ENCODE measurements at regions not wholly inside any gene's neighbourhood (a gene's known extent, or its start where the extent isn't known, plus 50 kb on each side); places are given as distances from the start of the nearest gene placed in this dataset.

DNA sequence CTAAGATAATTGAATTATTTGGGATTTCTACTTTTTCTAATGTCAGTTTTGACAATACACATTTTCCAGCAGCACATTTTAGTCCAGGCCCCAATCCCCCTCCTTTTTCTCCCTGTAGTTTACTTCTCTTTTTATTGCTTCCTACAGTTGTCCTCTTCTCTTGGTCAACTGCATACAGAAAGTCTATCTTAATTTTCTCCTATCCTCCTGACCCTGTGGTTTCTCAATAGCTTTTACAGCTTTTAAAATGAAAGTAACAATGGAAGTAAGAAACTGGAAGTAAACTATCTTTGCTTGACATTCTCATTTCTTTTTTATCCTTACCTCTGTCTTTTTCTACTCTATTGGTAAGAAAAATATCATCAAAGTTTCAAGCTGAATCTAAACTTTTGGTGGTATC lies 106.5 kb upstream of the OXGR1 start:
- H3K36me3 ChIP-seq (ENCODE audit: low read length): no peaks in the 10 kb centered on the region
- H3F3A ChIP-seq (ENCODE audit: insufficient read depth): no peaks in the 10 kb centered on the region
- H3K4me3 ChIP-seq (ENCODE audit: insufficient read depth, low read length, poor library complexity, severe bottlenecking): no peak overlapping the region
- 0 out of 2 replicates have a peak, but pooled peaks cover 7% of the 10 kb centered on the region for H3K9me3 ChIP-seq (ENCODE audit: insufficient read depth, low read length)
- no peak overlapping the region for H2AFZ ChIP-seq (ENCODE audit: low read depth, low read length, severe bottlenecking)
- H3K4me2 ChIP-seq (ENCODE audit: low read depth, low read length, poor library complexity, severe bottlenecking): no peak overlapping the region
- no peaks in the 10 kb centered on the region for H3K27me3 ChIP-seq (ENCODE audit: low read length)
- no peaks in the 10 kb centered on the region for H4K20me1 ChIP-seq (ENCODE audit: low read depth, low read length)
- no peaks in the 10 kb centered on the region for H3K9me2 ChIP-seq (replicated peaks; ENCODE audit: insufficient read depth, low read length)
- TF ChIP-seq, protein P1, sequence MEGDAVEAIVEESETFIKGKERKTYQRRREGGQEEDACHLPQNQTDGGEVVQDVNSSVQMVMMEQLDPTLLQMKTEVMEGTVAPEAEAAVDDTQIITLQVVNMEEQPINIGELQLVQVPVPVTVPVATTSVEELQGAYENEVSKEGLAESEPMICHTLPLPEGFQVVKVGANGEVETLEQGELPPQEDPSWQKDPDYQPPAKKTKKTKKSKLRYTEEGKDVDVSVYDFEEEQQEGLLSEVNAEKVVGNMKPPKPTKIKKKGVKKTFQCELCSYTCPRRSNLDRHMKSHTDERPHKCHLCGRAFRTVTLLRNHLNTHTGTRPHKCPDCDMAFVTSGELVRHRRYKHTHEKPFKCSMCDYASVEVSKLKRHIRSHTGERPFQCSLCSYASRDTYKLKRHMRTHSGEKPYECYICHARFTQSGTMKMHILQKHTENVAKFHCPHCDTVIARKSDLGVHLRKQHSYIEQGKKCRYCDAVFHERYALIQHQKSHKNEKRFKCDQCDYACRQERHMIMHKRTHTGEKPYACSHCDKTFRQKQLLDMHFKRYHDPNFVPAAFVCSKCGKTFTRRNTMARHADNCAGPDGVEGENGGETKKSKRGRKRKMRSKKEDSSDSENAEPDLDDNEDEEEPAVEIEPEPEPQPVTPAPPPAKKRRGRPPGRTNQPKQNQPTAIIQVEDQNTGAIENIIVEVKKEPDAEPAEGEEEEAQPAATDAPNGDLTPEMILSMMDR (IDR thresholded peaks at IDR 0.05; ENCODE audit: insufficient read depth, low read length, poor library complexity, severe bottlenecking): no peak
- TF ChIP-seq EZH2phosphoT487 (conservative IDR thresholded peaks at IDR 0.05; ENCODE audit: low read length): no peak
- H3K9ac ChIP-seq (ENCODE audit: low read length): no peak overlapping the region
- no peaks in the 10 kb centered on the region for H3K79me2 ChIP-seq (ENCODE audit: insufficient read depth, low read length)
- no peak overlapping the region for H3K27ac ChIP-seq (ENCODE audit: low read depth, low read length)

DNA sequence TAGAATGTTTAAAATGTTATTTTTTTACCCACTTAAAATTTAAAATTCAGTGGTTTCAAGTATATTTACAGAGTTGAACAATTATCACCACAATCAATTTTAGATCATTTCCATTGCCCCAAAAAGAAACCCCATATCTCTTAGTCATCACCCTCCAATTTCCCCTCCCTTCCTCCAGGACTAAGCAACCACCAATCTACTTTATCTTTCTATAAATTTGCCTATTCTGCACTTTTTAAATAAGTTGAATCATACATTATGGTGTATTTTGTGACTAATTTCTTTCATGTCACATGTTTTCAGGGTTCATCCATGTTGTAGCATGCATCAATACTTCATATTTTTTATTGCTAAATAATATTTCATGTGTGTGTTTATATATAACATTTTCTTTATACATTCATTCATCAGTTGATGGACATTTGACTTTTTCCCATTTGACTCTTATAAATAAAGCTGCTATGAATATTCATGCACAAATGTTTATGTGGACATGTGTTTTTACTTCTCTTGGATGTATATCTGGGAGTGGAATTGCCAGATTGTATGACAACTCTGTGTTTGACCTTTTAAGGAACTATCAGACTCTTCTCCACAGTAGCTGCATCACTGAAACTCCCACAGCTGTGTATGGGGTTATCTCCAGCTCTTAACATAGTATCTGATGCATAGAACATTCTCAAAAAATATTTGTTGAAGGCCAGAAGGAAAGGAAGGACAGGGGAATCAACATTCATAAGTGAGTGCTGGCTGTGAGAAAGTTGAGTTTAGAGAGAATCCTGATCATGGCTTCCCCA lies 107.8 kb upstream of the OXGR1 start:
- 0 out of 2 replicates have a peak, but pooled peaks cover 7% of the 10 kb centered on the region for H3K9me3 ChIP-seq (ENCODE audit: insufficient read depth, low read length)
- H4K20me1 ChIP-seq (ENCODE audit: low read depth, low read length): no peaks in the 10 kb centered on the region
- no peak overlapping the region for H3K9ac ChIP-seq (ENCODE audit: low read length)
- H2AFZ ChIP-seq (ENCODE audit: low read depth, low read length, severe bottlenecking): no peak overlapping the region
- H3K79me2 ChIP-seq (ENCODE audit: insufficient read depth, low read length): no peaks in the 10 kb centered on the region
- H3K4me2 ChIP-seq (ENCODE audit: low read depth, low read length, poor library complexity, severe bottlenecking): no peak overlapping the region
- no peaks in the 10 kb centered on the region for H3K9me2 ChIP-seq (replicated peaks; ENCODE audit: insufficient read depth, low read length)
- TF ChIP-seq, protein P1 (IDR thresholded peaks at IDR 0.05; ENCODE audit: insufficient read depth, low read length, poor library complexity, severe bottlenecking): no peak
- no peak for TF ChIP-seq EZH2phosphoT487 (conservative IDR thresholded peaks at IDR 0.05; ENCODE audit: low read length)
- H3K27ac ChIP-seq (ENCODE audit: low read depth, low read length): no peak overlapping the region
- no peaks in the 10 kb centered on the region for H3F3A ChIP-seq (ENCODE audit: insufficient read depth)
- no peaks in the 10 kb centered on the region for H3K36me3 ChIP-seq (ENCODE audit: low read length)
- H3K4me3 ChIP-seq (ENCODE audit: insufficient read depth, low read length, poor library complexity, severe bottlenecking): no peak overlapping the region
- no peaks in the 10 kb centered on the region for H3K27me3 ChIP-seq (ENCODE audit: low read length)

DNA sequence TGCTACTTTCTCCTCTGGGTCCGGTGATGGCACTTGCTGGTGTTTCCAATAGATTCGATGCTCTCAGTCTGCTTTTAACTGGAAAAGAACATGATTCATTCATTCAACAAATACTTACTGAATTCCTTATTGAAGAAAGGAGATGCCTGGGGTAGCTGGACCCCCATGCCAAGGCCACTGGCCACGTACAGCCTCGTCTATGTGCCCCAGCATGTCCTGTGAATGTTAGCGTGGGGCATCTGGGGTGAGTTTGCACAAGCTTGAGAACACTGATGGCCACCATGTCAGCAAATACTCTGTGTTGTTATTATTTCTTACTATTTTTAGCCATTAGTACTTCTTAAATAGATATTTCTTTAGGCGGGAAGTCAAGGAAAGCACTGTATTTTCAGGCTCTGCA lies 112.0 kb upstream of the OXGR1 start:
- 0 out of 2 replicates have a peak, but pooled peaks cover 7% of the 10 kb centered on the region for H3K9me3 ChIP-seq (ENCODE audit: insufficient read depth, low read length)
- no peak overlapping the region for H3K27ac ChIP-seq (ENCODE audit: low read depth, low read length)
- no peaks in the 10 kb centered on the region for H3K27me3 ChIP-seq (ENCODE audit: low read length)
- H3K36me3 ChIP-seq (ENCODE audit: low read length): no peaks in the 10 kb centered on the region
- H3K9ac ChIP-seq (ENCODE audit: low read length): no peak overlapping the region
- no peaks in the 10 kb centered on the region for H3K79me2 ChIP-seq (ENCODE audit: insufficient read depth, low read length)
- no peaks in the 10 kb centered on the region for H3F3A ChIP-seq (ENCODE audit: insufficient read depth)
- H3K9me2 ChIP-seq (replicated peaks; ENCODE audit: insufficient read depth, low read length): no peaks in the 10 kb centered on the region
- H2AFZ ChIP-seq (ENCODE audit: low read depth, low read length, severe bottlenecking): no peak overlapping the region
- no peaks in the 10 kb centered on the region for H4K20me1 ChIP-seq (ENCODE audit: low read depth, low read length)
- H3K4me3 ChIP-seq (ENCODE audit: insufficient read depth, low read length, poor library complexity, severe bottlenecking): no peak overlapping the region
- TF ChIP-seq, protein P1 (IDR thresholded peaks at IDR 0.05; ENCODE audit: insufficient read depth, low read length, poor library complexity, severe bottlenecking): no peak
- H3K4me2 ChIP-seq (ENCODE audit: low read depth, low read length, poor library complexity, severe bottlenecking): no peak overlapping the region
